Neural cell (in vitro differentiated cells): ENCODE measurements at regions not wholly inside any gene's neighbourhood (a gene's known extent, or its start where the extent isn't known, plus 50 kb on each side); places are given as distances from the start of the nearest gene placed in this dataset.
A peak's percentile ranks its signal among the peaks of the same experiment; 100 is the strongest.

Source experiments
- H2AFZ ChIP-seq: fragments of 200-600, 300-800 bp; sonication (generic), shearing (Covaris generic); 2 replicates; pipeline ENCODE4 v1.6.0; 2014; ENCODE audit warnings: low read depth, mild to moderate bottlenecking, antibody characterized with exemption, low read length, moderate library complexity
- H3F3A ChIP-seq: fragments of 200-600 bp; shearing (Covaris generic); 2 replicates; pipeline ENCODE4 v1.6.1; 2016; ENCODE audit warnings: mild to moderate bottlenecking, moderate library complexity, mixed read lengths, antibody characterized with exemption, low read length; ENCODE audit not compliant: insufficient read depth, poor library complexity, severe bottlenecking
- H3K27ac ChIP-seq: fragments of 200-600, 300-800 bp; sonication (generic), shearing (Covaris generic); 2 replicates; pipeline ENCODE4 v1.5.1; 2014; ENCODE audit warnings: mild to moderate bottlenecking, low read length, moderate library complexity
- H3K27me3 ChIP-seq: fragments of 300-800, 200-600 bp; sonication (generic), shearing (Covaris generic); 2 replicates; pipeline ENCODE4 v1.6.0; 2014; ENCODE audit warnings: mild to moderate bottlenecking, low read depth, low read length, moderate library complexity; ENCODE audit not compliant: insufficient read depth
- H3K36me3 ChIP-seq: fragments of 300-800, 200-600 bp; sonication (generic), shearing (Covaris generic); 2 replicates; pipeline ENCODE4 v1.5.1; 2014; ENCODE audit warnings: mild to moderate bottlenecking, antibody characterized with exemption, low read length, moderate library complexity; ENCODE audit not compliant: insufficient read depth
- H3K4me2 ChIP-seq: fragments of 300-800, 200-600 bp; sonication (generic), shearing (Covaris generic); 2 replicates; pipeline ENCODE4 v1.6.0; 2014; ENCODE audit warnings: mild to moderate bottlenecking, low read length
- H3K4me3 ChIP-seq: fragments of 300-800, 200-600 bp; sonication (generic), shearing (Covaris generic); 2 replicates; pipeline ENCODE4 v1.5.1; 2014; ENCODE audit warnings: mild to moderate bottlenecking, low read length, moderate library complexity
- H3K79me2 ChIP-seq: fragments of 200-600 bp; shearing (Covaris generic); replicated peaks from 2 replicates; pipeline ENCODE4 v1.6.0; 2014; ENCODE audit warnings: mild to moderate bottlenecking, low read length, moderate library complexity; ENCODE audit not compliant: insufficient read depth
- H3K9ac ChIP-seq: fragments of 300-800, 200-600 bp; sonication (generic), shearing (Covaris generic); 2 replicates; pipeline ENCODE4 v1.6.1; 2016; ENCODE audit warnings: mild to moderate bottlenecking, low read length, mixed read lengths
- H3K9me2 ChIP-seq: fragments of 200-600 bp; shearing (Covaris generic); 2 replicates; pipeline ENCODE4 v1.6.1; 2016; ENCODE audit warnings: mild to moderate bottlenecking, low read length, mixed read lengths; ENCODE audit not compliant: insufficient read depth
- H3K9me3 ChIP-seq: fragments of 200-600, 300-800 bp; sonication (generic), shearing (Covaris generic); 2 replicates; pipeline ENCODE4 v1.6.1; 2016; ENCODE audit warnings: mild to moderate bottlenecking, mixed run types, low read length, moderate library complexity, mixed read lengths
- H4K20me1 ChIP-seq: fragments of 200-600 bp; shearing (Covaris generic); 2 replicates; pipeline ENCODE4 v1.6.1; 2016; ENCODE audit warnings: mild to moderate bottlenecking, mixed run types; ENCODE audit not compliant: insufficient read depth
- CTCF ChIP-seq: fragments of 450-650 bp; IDR thresholded peaks from 2 replicates; pipeline ENCODE4 v1.5.1; 2014; ENCODE audit warnings: antibody characterized with exemption, mild to moderate bottlenecking, moderate library complexity; ENCODE audit not compliant: poor library complexity, severe bottlenecking
- EP300 ChIP-seq: fragments of 450-650 bp; conservative IDR thresholded peaks from 2 replicates; pipeline ENCODE4 v1.6.1; 2014; ENCODE audit warnings: antibody characterized with exemption, mild to moderate bottlenecking, moderate library complexity; ENCODE audit not compliant: poor library complexity, severe bottlenecking
- EZH2 ChIP-seq: fragments of 200-600, 300-800 bp; shearing (Covaris generic), sonication (generic); IDR thresholded peaks from 2 replicates; pipeline ENCODE4 v1.6.1; 2014; ENCODE audit warnings: antibody characterized with exemption, low read length, borderline replicate concordance, mild to moderate bottlenecking; ENCODE audit not compliant: insufficient read depth, poor library complexity, severe bottlenecking
- MXI1 ChIP-seq: fragments of 450-650 bp; conservative IDR thresholded peaks from 2 replicates; pipeline ENCODE4 v1.6.1; 2014; ENCODE audit warnings: antibody characterized with exemption, mild to moderate bottlenecking; ENCODE audit not compliant: poor library complexity, severe bottlenecking
- POLR2AphosphoS5 ChIP-seq: IDR thresholded peaks from 2 replicates; pipeline ENCODE4 v1.6.1; 2012
- RAD21 ChIP-seq: fragments of 450-650 bp; conservative IDR thresholded peaks from 2 replicates; pipeline ENCODE4 v1.6.1; 2014; ENCODE audit warnings: antibody characterized with exemption, mild to moderate bottlenecking, moderate library complexity
- REST ChIP-seq: IDR thresholded peaks from 2 replicates; pipeline ENCODE4 v1.6.1; 2012; ENCODE audit warnings: borderline replicate concordance
- SMC3 ChIP-seq: fragments of 450-650 bp; conservative IDR thresholded peaks from 2 replicates; pipeline ENCODE4 v1.6.1; 2014; ENCODE audit warnings: antibody characterized with exemption, mild to moderate bottlenecking, moderate library complexity; ENCODE audit not compliant: poor library complexity
- TAF1 ChIP-seq: IDR thresholded peaks from 2 replicates; pipeline ENCODE4 v1.6.1; 2012; ENCODE audit warnings: low read depth

DNA sequence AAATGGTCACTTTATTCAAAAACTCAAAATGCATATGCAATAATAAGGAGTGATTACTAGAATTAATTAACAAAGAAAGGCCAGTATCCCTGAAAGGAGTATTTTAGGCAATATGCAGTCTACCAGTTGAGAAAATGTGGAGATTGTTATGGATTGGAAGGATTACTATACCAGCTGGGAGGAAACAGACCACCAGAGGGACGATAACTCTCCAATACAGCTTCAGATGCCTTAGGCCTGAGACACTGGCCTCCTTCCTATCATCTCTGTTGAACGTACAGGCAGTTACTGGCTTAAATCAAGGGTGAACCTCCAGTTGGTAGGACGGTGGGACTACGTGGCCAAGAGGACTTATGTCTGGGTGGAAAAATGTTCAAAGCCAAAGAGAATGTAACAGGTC, 336.4 kb upstream of the EPHA4 start:
- H3K79me2 ChIP-seq: no peaks in the 10 kb centered on the region
- no peaks in the 10 kb centered on the region for H3F3A ChIP-seq
- no peak overlapping the region for H2AFZ ChIP-seq
- no peak overlapping the region for H3K27ac ChIP-seq
- no peak overlapping the region for H3K4me2 ChIP-seq
- H3K27me3 ChIP-seq: peaks cover 26% of the 10 kb centered on the region
- H4K20me1 ChIP-seq: no peaks in the 10 kb centered on the region
- H3K36me3 ChIP-seq: no peaks in the 10 kb centered on the region
- H3K9ac ChIP-seq: no peak overlapping the region
- H3K9me2 ChIP-seq: no peaks in the 10 kb centered on the region
- TF ChIP-seq SMC3: no peak
- H3K4me3 ChIP-seq: no peak overlapping the region
- no peaks in the 10 kb centered on the region for H3K9me3 ChIP-seq

DNA sequence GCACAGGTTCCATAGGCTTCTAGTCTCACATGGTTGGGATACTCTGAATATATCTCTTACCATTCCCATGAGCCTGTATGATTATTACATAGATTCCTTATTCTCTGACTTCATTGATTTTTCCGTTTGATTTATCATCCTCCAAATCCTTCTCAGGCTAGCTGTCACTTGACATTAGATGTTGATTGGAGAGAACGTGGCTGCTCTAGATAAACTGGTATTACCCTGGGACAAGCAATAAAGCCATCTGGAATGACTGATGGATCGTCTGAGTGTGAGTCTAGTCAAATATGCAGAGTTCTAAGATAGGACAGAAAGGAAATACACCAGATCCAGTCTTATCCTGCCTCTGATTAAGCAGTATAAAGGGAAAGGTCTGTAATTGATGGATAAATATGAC, 325.6 kb upstream of the EPHA4 start:
- H3F3A ChIP-seq: no peaks in the 10 kb centered on the region
- no peak overlapping the region for H2AFZ ChIP-seq
- H3K9me3 ChIP-seq: no peaks in the 10 kb centered on the region
- no peak overlapping the region for H3K4me3 ChIP-seq
- H3K9me2 ChIP-seq: no peaks in the 10 kb centered on the region
- peak; percentile 61 for TF ChIP-seq EP300
- peak; percentile 55 for TF ChIP-seq REST
- no peak for TF ChIP-seq SMC3
- peak; percentile 70 for TF ChIP-seq POLR2AphosphoS5
- no peak overlapping the region for H3K4me2 ChIP-seq
- H3K36me3 ChIP-seq: no peaks in the 10 kb centered on the region
- H3K27ac ChIP-seq: peak overlapping the region; percentile 45
- H3K79me2 ChIP-seq: no peaks in the 10 kb centered on the region
- no peak overlapping the region for H3K9ac ChIP-seq
- H3K27me3 ChIP-seq: no peaks in the 10 kb centered on the region
- no peaks in the 10 kb centered on the region for H4K20me1 ChIP-seq

DNA sequence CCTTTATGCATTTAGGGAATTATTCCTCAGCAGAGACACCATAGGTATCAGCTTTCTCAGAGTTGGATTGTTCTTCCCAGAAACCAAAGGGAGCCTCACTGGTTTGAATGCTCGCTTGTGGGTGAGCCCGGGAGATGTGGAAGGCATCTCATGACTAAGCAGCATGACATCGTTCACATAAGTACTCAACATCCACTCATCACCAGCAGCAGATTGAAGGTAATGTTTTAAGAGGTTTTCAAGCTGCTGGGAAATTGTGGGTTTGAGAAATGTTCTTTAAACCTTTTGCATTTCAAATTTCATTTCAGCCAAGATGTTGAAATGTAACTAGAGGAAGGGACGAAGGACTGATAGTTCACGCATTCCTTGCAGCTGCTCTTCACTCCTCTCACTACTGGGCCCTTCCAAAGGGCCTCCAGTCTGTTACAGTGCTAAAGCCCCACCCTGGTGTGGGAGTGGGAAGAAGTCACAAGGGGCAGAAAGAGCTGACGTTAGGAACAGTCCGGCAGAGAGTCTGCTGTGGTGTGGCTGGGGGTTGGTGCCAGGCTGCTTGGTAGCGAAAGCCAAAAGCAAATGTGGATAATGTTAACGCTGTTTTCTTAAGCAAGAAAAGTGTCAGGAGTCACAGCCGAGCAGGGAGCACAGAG, 324.5 kb upstream of the EPHA4 start:
- no peak overlapping the region for H3K4me2 ChIP-seq
- TF ChIP-seq CTCF (no peak), TAF1 (no peak), RAD21 (no peak), SMC3 (no peak), EZH2 (no peak), POLR2AphosphoS5 (no peak), REST (no peak), MXI1 (no peak), EP300 (no peak)
- H2AFZ ChIP-seq: no peak overlapping the region
- no peaks in the 10 kb centered on the region for H3K9me2 ChIP-seq
- H4K20me1 ChIP-seq: no peaks in the 10 kb centered on the region
- H3F3A ChIP-seq: no peaks in the 10 kb centered on the region
- no peaks in the 10 kb centered on the region for H3K36me3 ChIP-seq
- no peaks in the 10 kb centered on the region for H3K27me3 ChIP-seq
- H3K9me3 ChIP-seq: no peaks in the 10 kb centered on the region
- H3K79me2 ChIP-seq: no peaks in the 10 kb centered on the region
- no peak overlapping the region for H3K27ac ChIP-seq
- no peak overlapping the region for H3K9ac ChIP-seq
- H3K4me3 ChIP-seq: no peak overlapping the region
